Embryonic facial prominence (tissue), 1 donor: ENCODE measurements at regions not wholly inside any gene's neighbourhood (a gene's known extent, or its start where the extent isn't known, plus 50 kb on each side); places are given as distances from the start of the nearest gene placed in this dataset.

Source experiments
- DNase-seq: peaks from one replicate; pipeline ENCODE4 v3.0.0-alpha.2; 2016; ENCODE audit errors: extremely low spot score

- DNase-seq = no peak
Observed at GRCh38 chr10:110414548-110415309, 83.0 kb upstream of the DUSP5 start.

- no peak for DNase-seq
Observed at GRCh38 chr10:110415809-110416208, 81.9 kb upstream of the DUSP5 start.

GRCh38 chr10:110416776-110417711 lies 80.7 kb upstream of the DUSP5 start:
- no peak for DNase-seq

- DNase-seq = no peak
Observed at GRCh38 chr10:110418218-110418617, 79.5 kb upstream of the DUSP5 start.

- no peak for DNase-seq
Observed at GRCh38 chr10:110419265-110419664, 78.4 kb upstream of the DUSP5 start.

- DNase-seq = no peak
Observed at GRCh38 chr10:110420401-110421193, 77.1 kb upstream of the DUSP5 start.

GRCh38 chr10:110421512-110422138 lies 76.1 kb upstream of the DUSP5 start:
- DNase-seq = no peak

- DNase-seq = no peak
Observed at GRCh38 chr10:110422548-110422947, 75.2 kb upstream of the DUSP5 start.

- DNase-seq = no peak
Observed at GRCh38 chr10:110423650-110424049, 74.1 kb upstream of the DUSP5 start.

GRCh38 chr10:110425684-110426293 lies 71.9 kb upstream of the DUSP5 start:
- DNase-seq = no peak

GRCh38 chr10:110426294-110427181 lies 71.2 kb upstream of the DUSP5 start:
- no peak for DNase-seq

- DNase-seq = no peak
Observed at GRCh38 chr10:110429301-110429700, 68.4 kb upstream of the DUSP5 start.

GRCh38 chr10:110430340-110431273 lies 67.1 kb upstream of the DUSP5 start:
- no peak for DNase-seq

GRCh38 chr10:110431659-110432058 lies 66.0 kb upstream of the DUSP5 start:
- no peak for DNase-seq

GRCh38 chr10:110432084-110432483 lies 65.6 kb upstream of the DUSP5 start:
- no peak for DNase-seq

GRCh38 chr10:110432814-110433565 lies 64.7 kb upstream of the DUSP5 start:
- no peak for DNase-seq

- no peak for DNase-seq
Observed at GRCh38 chr10:110433740-110434139, 64.0 kb upstream of the DUSP5 start.

- DNase-seq = no peak
Observed at GRCh38 chr10:110434489-110435096, 63.1 kb upstream of the DUSP5 start.
